Type B pancreatic cell (in vitro differentiated cells): ENCODE measurements at regions not wholly inside any gene's neighbourhood (a gene's known extent, or its start where the extent isn't known, plus 50 kb on each side); places are given as distances from the start of the nearest gene placed in this dataset.
A peak's percentile ranks its signal among the peaks of the same experiment; 100 is the strongest.

ENCODE experiments used
- DNase-seq: peaks from one replicate; pipeline ENCODE4 v3.0.0; 2021; ENCODE audit warnings: mixed read lengths; ENCODE audit not compliant: unreplicated experiment; ENCODE audit errors: extremely low spot score
- H3K27ac Mint-ChIP-seq: 2 replicates; pipeline ENCODE4 v1.8.0; 2021; ENCODE audit warnings: mild to moderate bottlenecking, mixed read lengths
- H3K27me3 Mint-ChIP-seq: 2 replicates; pipeline ENCODE4 v1.8.0; 2021; ENCODE audit warnings: mixed read lengths
- H3K36me3 Mint-ChIP-seq: 2 replicates; pipeline ENCODE4 v1.8.0; 2021; ENCODE audit warnings: mixed read lengths
- H3K4me1 Mint-ChIP-seq: one replicate; pipeline ENCODE4 v1.8.0; 2021; ENCODE audit warnings: mixed read lengths; ENCODE audit not compliant: unreplicated experiment
- H3K4me3 Mint-ChIP-seq: 2 replicates; pipeline ENCODE4 v1.8.0; 2021; ENCODE audit warnings: mild to moderate bottlenecking, mixed read lengths
- H3K9me3 Mint-ChIP-seq: 2 replicates; pipeline ENCODE4 v1.8.0; 2021; ENCODE audit warnings: mixed read lengths
- CTCF ChIP-seq: fragments of 200-600 bp; sonication (generic); conservative IDR thresholded peaks from 2 replicates; pipeline ENCODE4 v1.5.0; 2021; ENCODE audit warnings: antibody characterized with exemption, mild to moderate bottlenecking

GRCh38 chr5:123264394-123264793 lies 158.8 kb downstream of the CEP120 start:
- peaks cover 9% of the 10 kb centered on the region for H3K9me3 Mint-ChIP-seq
- no peaks in the 10 kb centered on the region for H3K4me1 Mint-ChIP-seq
- no peak overlapping the region for H3K4me3 Mint-ChIP-seq
- H3K27me3 Mint-ChIP-seq = peaks cover 3% of the 10 kb centered on the region
- no peak overlapping the region for H3K27ac Mint-ChIP-seq
- DNase-seq = no peak
- H3K36me3 Mint-ChIP-seq = no peaks in the 10 kb centered on the region
- TF ChIP-seq CTCF = no peak

GRCh38 chr5:123263859-123264258 lies 159.3 kb downstream of the CEP120 start:
- Mint-ChIP-seq H3K4me1 (no peaks in the 10 kb centered on the region), H3K9me3 (peaks cover 9% of the 10 kb centered on the region)

GRCh38 chr5:123262216-123262823 lies 160.9 kb downstream of the CEP120 start:
- H3K27ac Mint-ChIP-seq = peak overlapping the region; percentile 19
- H3K36me3 Mint-ChIP-seq = no peaks in the 10 kb centered on the region
- TF ChIP-seq CTCF = no peak
- H3K9me3 Mint-ChIP-seq = peaks cover 9% of the 10 kb centered on the region
- H3K4me1 Mint-ChIP-seq = no peaks in the 10 kb centered on the region
- DNase-seq = no peak
- H3K27me3 Mint-ChIP-seq = peaks cover 3% of the 10 kb centered on the region
- peak overlapping the region; percentile 59 for H3K4me3 Mint-ChIP-seq

More at GRCh38 chr5:123263859-123264258, 159.3 kb downstream of the CEP120 start:
- Mint-ChIP-seq H3K36me3 (no peaks in the 10 kb centered on the region), H3K4me3 (no peak overlapping the region), H3K27ac (no peak overlapping the region), H3K27me3 (peaks cover 3% of the 10 kb centered on the region)
- DNase-seq = no peak
- no peak for TF ChIP-seq CTCF

GRCh38 chr5:123261752-123262151 lies 161.5 kb downstream of the CEP120 start:
- H3K4me3 Mint-ChIP-seq = peak overlapping the region; percentile 59
- H3K9me3 Mint-ChIP-seq = peaks cover 9% of the 10 kb centered on the region
- H3K27ac Mint-ChIP-seq = peak overlapping the region; percentile 19
- TF ChIP-seq CTCF = no peak
- DNase-seq = no peak
- H3K36me3 Mint-ChIP-seq = no peaks in the 10 kb centered on the region
- H3K27me3 Mint-ChIP-seq = peaks cover 3% of the 10 kb centered on the region
- no peaks in the 10 kb centered on the region for H3K4me1 Mint-ChIP-seq

GRCh38 chr5:123249446-123249845 lies 160.4 kb downstream of the PRDM6 start:
- TF ChIP-seq CTCF = no peak
- no peaks in the 10 kb centered on the region for H3K9me3 Mint-ChIP-seq
- H3K4me1 Mint-ChIP-seq = no peaks in the 10 kb centered on the region
- no peak overlapping the region for H3K4me3 Mint-ChIP-seq
- DNase-seq = no peak
- no peaks in the 10 kb centered on the region for H3K36me3 Mint-ChIP-seq
- H3K27me3 Mint-ChIP-seq = peaks cover 5% of the 10 kb centered on the region
- no peak overlapping the region for H3K27ac Mint-ChIP-seq

- no peaks in the 10 kb centered on the region for H3K9me3 Mint-ChIP-seq
- no peak for DNase-seq
- H3K4me1 Mint-ChIP-seq = no peaks in the 10 kb centered on the region
- no peaks in the 10 kb centered on the region for H3K36me3 Mint-ChIP-seq
- H3K27me3 Mint-ChIP-seq = no peaks in the 10 kb centered on the region
- no peak overlapping the region for H3K4me3 Mint-ChIP-seq
- no peak overlapping the region for H3K27ac Mint-ChIP-seq
- no peak for TF ChIP-seq CTCF
These were observed 156.6 kb downstream of the PRDM6 start for GRCh38 chr5:123245689-123246088.
